ENCODE measurements at regions not wholly inside any gene's neighbourhood (a gene's known extent, or its start where the extent isn't known, plus 50 kb on each side); places are given as distances from the start of the nearest gene placed in this dataset.

DNA sequence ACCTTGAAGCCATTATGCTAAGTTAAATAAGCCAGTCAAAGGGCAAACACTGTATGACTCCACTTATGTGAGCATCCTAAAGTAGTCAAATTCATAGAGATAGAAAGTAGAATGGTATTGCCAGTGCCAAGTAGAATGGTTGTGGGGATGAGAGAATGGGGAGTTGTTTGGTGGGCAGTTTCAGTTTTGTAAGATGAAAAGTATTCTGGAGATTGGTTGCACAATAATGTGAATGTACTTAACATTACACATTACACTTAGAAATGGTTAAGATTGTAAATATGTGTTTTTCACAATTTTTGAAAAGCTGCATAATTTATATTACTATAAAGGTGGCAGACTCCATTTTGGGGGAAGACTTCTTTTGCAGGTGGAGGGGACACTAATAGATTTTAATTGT is 51.3 kb upstream of the CARMIL1 start:
- DNase-seq (ENCODE audit: extremely low spot score, unreplicated experiment), result no peak
- Mint-ChIP-seq H3K27ac (no peak overlapping the region), H3K4me1 (ENCODE audit: unreplicated experiment) (peaks cover 5% of the 10 kb centered on the region), H3K27me3 (peaks cover 16% of the 10 kb centered on the region), H3K36me3 (no peaks in the 10 kb centered on the region), H3K4me3 (no peak overlapping the region), H3K9me3 (no peaks in the 10 kb centered on the region)
- TF ChIP-seq, protein P1, sequence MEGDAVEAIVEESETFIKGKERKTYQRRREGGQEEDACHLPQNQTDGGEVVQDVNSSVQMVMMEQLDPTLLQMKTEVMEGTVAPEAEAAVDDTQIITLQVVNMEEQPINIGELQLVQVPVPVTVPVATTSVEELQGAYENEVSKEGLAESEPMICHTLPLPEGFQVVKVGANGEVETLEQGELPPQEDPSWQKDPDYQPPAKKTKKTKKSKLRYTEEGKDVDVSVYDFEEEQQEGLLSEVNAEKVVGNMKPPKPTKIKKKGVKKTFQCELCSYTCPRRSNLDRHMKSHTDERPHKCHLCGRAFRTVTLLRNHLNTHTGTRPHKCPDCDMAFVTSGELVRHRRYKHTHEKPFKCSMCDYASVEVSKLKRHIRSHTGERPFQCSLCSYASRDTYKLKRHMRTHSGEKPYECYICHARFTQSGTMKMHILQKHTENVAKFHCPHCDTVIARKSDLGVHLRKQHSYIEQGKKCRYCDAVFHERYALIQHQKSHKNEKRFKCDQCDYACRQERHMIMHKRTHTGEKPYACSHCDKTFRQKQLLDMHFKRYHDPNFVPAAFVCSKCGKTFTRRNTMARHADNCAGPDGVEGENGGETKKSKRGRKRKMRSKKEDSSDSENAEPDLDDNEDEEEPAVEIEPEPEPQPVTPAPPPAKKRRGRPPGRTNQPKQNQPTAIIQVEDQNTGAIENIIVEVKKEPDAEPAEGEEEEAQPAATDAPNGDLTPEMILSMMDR (conservative IDR thresholded peaks at IDR 0.05), result no peak
